ENCODE measurements at regions not wholly inside any gene's neighbourhood (a gene's known extent, or its start where the extent isn't known, plus 50 kb on each side); places are given as distances from the start of the nearest gene placed in this dataset.
"Not testable (repeated sequence)": the region's sequence is repeated elsewhere in the genome, so short reads cannot be mapped to it uniquely, and the experiment has no call there.

DNA sequence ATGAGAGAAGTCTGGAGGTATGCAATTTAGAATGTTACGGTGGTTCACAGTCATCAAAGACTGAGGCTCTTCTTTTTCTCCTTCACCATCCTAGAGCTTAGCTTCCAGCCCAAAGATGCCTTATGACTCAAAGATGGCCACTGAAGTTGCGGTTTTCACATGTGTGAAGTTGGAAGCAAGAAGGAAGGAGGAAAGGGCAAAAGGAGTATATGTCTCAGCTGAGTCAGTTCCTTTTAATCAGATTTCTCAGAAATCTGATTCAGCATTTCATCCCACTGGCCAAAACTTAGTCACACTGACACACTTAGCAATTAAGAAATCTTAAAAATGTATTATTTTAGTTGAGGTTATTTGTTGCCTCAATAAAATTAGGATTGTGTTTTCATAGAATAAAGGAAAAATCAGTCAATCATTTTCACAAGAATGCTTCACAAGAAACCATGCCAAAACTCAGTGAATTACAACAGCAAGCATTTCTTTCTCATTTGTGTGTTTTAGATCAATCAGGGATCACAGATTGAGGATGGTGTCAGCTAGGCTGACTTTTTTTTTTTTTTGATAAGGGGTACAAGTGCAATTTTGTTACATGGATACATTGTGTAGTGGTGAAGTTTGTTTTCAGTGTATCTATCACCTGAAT is 211.1 kb upstream of the GADL1 start:
- Histone ChIP-seq H3K27ac (ENCODE audit: low read depth, low read length) (no peak overlapping the region), H3K4me3 (ENCODE audit: low read depth, low read length) (no peak overlapping the region), H3K9me3 (ENCODE audit: control insufficient read depth, insufficient read depth, low read length) (no peaks in the 10 kb centered on the region), H3K27me3 (ENCODE audit: control insufficient read depth, insufficient read depth, low read length) (no peaks in the 10 kb centered on the region)
- ChIA-PET POLR2A (interaction anchor here (0.5 kb wide), 1 partner anchor 13 kb away, joined by 4 read pairs; no protein-coding TSS in a partner anchor), CTCF (no interaction called here)
- DNase-seq (ENCODE audit: low read depth, low spot score): peak; percentile 79
- TF ChIP-seq, protein P1, sequence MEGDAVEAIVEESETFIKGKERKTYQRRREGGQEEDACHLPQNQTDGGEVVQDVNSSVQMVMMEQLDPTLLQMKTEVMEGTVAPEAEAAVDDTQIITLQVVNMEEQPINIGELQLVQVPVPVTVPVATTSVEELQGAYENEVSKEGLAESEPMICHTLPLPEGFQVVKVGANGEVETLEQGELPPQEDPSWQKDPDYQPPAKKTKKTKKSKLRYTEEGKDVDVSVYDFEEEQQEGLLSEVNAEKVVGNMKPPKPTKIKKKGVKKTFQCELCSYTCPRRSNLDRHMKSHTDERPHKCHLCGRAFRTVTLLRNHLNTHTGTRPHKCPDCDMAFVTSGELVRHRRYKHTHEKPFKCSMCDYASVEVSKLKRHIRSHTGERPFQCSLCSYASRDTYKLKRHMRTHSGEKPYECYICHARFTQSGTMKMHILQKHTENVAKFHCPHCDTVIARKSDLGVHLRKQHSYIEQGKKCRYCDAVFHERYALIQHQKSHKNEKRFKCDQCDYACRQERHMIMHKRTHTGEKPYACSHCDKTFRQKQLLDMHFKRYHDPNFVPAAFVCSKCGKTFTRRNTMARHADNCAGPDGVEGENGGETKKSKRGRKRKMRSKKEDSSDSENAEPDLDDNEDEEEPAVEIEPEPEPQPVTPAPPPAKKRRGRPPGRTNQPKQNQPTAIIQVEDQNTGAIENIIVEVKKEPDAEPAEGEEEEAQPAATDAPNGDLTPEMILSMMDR (IDR thresholded peaks at IDR 0.05; ENCODE audit: low read depth, low read length): no peak

DNA sequence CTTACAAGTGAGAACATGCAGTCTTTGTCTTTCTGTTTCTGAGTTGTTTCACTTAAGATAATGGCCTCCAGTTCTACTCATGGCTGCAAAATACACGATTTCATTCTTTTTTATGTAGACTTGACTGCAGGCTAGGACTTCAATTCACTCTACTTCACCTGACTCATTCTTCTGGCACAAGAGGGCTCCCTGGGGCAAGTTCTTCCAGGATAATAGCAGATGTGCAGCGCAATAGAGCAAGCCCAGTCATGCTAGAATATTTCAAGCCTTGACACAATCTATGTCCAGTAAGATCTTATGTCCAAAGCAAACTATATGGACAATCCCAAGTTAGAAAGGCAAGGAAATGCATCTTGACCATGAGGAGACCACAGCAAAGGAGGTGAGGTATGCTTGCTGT is 211.7 kb upstream of the GADL1 start:
- CTCF ChIA-PET: no interaction called here
- peak; percentile 16 for DNase-seq (ENCODE audit: low read depth, low spot score)
- POLR2A ChIA-PET: no interaction called here
- H3K4me3 ChIP-seq (ENCODE audit: low read depth, low read length): no peak overlapping the region
- no peak overlapping the region for H3K27ac ChIP-seq (ENCODE audit: low read depth, low read length)
- no peaks in the 10 kb centered on the region for H3K9me3 ChIP-seq (ENCODE audit: control insufficient read depth, insufficient read depth, low read length)
- TF ChIP-seq, protein P1 (IDR thresholded peaks at IDR 0.05; ENCODE audit: low read depth, low read length): no peak
- no peaks in the 10 kb centered on the region for H3K27me3 ChIP-seq (ENCODE audit: control insufficient read depth, insufficient read depth, low read length)

DNA sequence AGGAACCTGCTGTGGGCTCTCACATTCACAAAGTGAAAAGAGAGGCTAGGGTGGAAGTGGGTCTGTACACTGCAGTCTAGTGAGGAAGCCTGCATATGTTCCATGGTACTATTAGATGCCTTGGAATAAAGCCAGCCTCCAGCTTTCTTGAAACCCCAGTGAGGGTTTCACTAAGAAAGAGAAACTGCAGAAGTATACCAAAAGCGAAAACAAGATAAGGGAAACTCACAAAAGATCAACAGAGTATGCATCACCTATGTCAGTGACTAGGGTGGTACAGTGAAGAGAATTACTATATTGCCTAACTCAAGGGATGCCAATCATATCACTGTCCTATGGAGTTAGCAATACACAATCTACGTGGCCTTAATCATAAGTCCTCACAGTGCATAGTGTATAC is 212.5 kb upstream of the GADL1 start:
- Histone ChIP-seq H3K4me3 (ENCODE audit: low read depth, low read length) (no peak overlapping the region), H3K27ac (ENCODE audit: low read depth, low read length) (no peak overlapping the region), H3K9me3 (ENCODE audit: control insufficient read depth, insufficient read depth, low read length) (no peaks in the 10 kb centered on the region), H3K27me3 (ENCODE audit: control insufficient read depth, insufficient read depth, low read length) (no peaks in the 10 kb centered on the region)
- DNase-seq (ENCODE audit: low read depth, low spot score): no peak
- TF ChIP-seq, protein P1 (IDR thresholded peaks at IDR 0.05; ENCODE audit: low read depth, low read length): no peak
- CTCF ChIA-PET: no interaction called here
- POLR2A ChIA-PET: no interaction called here

DNA sequence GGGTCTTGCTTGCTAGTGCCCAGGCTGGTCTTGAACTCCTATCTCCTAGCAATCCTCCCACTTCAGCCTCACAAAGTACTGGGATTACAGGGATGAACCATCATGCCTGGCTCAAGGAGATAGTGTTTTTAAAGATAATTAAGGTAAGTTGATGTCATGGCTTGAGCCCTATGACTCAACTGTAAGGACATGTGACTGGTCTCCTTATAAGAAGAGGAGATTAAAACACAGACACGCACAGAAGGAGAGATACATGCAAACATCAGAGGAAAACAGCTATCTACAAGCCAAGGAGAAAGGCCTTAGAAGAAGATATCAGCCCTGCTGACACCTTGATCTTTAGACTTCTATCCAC is 220.4 kb upstream of the GADL1 start:
- DNase-seq (ENCODE audit: low read depth, low spot score): no peak
- no peaks in the 10 kb centered on the region for H3K27me3 ChIP-seq (ENCODE audit: control insufficient read depth, insufficient read depth, low read length)
- H3K4me3 ChIP-seq (ENCODE audit: low read depth, low read length): no peak overlapping the region
- ChIA-PET CTCF (no interaction called here), POLR2A (no interaction called here)
- no peak overlapping the region for H3K27ac ChIP-seq (ENCODE audit: low read depth, low read length)
- no peaks in the 10 kb centered on the region for H3K9me3 ChIP-seq (ENCODE audit: control insufficient read depth, insufficient read depth, low read length)
- TF ChIP-seq, protein P1 (IDR thresholded peaks at IDR 0.05; ENCODE audit: low read depth, low read length): no peak

DNA sequence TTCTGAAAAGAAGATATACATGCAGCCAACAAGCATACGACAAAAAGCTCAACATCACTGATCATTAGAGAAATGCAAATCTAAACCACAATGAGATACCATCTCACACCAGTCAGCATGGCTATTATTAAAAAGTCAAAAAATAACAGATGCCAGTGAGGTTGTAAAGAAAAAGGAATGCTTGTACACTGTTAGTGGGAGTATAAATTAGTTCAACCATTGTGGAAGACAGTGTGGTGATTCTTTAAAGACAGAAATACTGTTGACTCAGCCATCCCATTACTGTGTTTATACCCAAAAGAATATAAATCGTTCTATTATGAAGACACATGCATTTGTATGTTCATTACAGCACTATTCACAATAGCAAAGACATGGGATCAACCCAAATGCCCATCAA is 221.1 kb upstream of the GADL1 start:
- DNase-seq (ENCODE audit: low read depth, low spot score); CTCF ChIA-PET; H3K9me3 ChIP-seq (ENCODE audit: control insufficient read depth, insufficient read depth, low read length); H3K27me3 ChIP-seq (ENCODE audit: control insufficient read depth, insufficient read depth, low read length); H3K27ac ChIP-seq (ENCODE audit: low read depth, low read length); H3K4me3 ChIP-seq (ENCODE audit: low read depth, low read length); POLR2A ChIA-PET: not testable (repeated sequence)

DNA sequence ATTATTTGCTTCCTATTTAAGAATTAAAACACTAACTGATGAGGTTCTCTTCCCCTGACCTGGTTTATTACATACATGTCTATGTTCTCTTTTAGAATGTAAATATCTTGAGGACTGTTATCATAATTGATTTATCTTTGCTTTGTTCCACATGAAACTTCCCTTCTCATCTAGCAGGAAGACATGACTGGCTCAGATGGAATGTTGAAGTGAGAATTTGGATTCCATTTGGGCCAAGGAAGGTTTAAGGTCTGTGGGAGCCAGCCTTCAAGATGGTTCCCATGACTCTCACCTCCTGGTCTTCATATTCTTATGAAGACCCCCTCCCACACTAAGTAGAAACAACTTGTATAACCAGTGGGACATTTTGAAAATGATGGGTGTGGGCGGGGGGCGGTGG is 222.2 kb upstream of the GADL1 start:
- CTCF ChIA-PET: no interaction called here
- DNase-seq (ENCODE audit: low read depth, low spot score): peak; percentile 8
- no peak overlapping the region for H3K27ac ChIP-seq (ENCODE audit: low read depth, low read length)
- POLR2A ChIA-PET: no interaction called here
- no peaks in the 10 kb centered on the region for H3K9me3 ChIP-seq (ENCODE audit: control insufficient read depth, insufficient read depth, low read length)
- no peak overlapping the region for H3K4me3 ChIP-seq (ENCODE audit: low read depth, low read length)
- H3K27me3 ChIP-seq (ENCODE audit: control insufficient read depth, insufficient read depth, low read length): no peaks in the 10 kb centered on the region
- TF ChIP-seq, protein P1 (IDR thresholded peaks at IDR 0.05; ENCODE audit: low read depth, low read length): no peak

Measured in AG04450 (cell line).